Kidney epithelial cell (primary cell): ENCODE measurements at regions not wholly inside any gene's neighbourhood (a gene's known extent, or its start where the extent isn't known, plus 50 kb on each side); places are given as distances from the start of the nearest gene placed in this dataset.

ENCODE experiments used
- DNase-seq: peaks from one replicate; pipeline ENCODE4 v3.0.0-alpha.2; 2010; ENCODE audit warnings: low read depth
- H3K27me3 ChIP-seq: 2 replicates; pipeline ENCODE4 v1.6.0; 2011; ENCODE audit warnings: low read length; ENCODE audit not compliant: control insufficient read depth, insufficient read depth
- H3K36me3 ChIP-seq: 2 replicates; pipeline ENCODE4 v1.5.1; 2011; ENCODE audit warnings: low read length; ENCODE audit not compliant: control insufficient read depth, insufficient read depth
- H3K4me3 ChIP-seq: 2 replicates; pipeline ENCODE4 v1.5.1; 2011; ENCODE audit warnings: low read depth, mild to moderate bottlenecking, control low read depth, low read length
- CTCF ChIP-seq: IDR thresholded peaks from 2 replicates; pipeline ENCODE4 v1.5.1; 2011; ENCODE audit warnings: mild to moderate bottlenecking, moderate library complexity, low read length, control low read depth, inconsistent platforms; ENCODE audit not compliant: insufficient read depth, poor library complexity, severe bottlenecking

GRCh38 chr11:26859416-26859815, 134.5 kb upstream of the FIBIN start:
- H3K27me3 ChIP-seq = no peaks in the 10 kb centered on the region
- TF ChIP-seq CTCF = no peak
- no peak overlapping the region for H3K4me3 ChIP-seq
- H3K36me3 ChIP-seq = no peaks in the 10 kb centered on the region
- no peak for DNase-seq

DNA sequence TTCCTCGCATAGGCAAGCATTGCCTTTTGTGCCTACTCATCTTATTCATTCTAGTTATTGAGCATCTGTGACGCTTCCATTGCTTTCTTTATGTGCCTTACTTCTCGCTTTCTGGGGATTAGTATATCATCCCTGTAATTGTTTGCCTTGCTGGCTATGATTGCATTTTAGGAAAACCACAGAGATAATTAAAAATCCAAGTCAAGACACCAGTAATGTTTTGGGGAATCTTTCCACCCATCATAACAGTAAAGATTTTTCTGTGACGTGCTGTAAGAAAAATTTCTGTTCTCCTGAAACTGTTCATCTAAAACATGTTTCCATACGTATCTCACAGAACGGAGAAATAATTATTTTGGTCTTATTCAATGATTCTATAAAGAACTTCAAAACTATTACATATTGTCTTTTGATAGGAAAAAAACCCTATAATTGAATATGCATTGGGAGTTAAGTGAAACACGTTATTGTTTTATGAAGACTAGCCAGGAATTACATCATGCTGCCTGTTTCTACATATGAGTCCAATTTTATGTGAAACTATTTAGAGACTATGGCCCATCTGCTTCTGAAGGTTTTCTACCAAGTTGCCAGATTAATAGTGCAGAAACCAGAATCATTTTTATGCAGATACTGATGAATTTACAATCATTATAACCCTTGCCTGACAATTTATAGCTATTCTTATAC, 133.7 kb upstream of the FIBIN start:
- no peak for TF ChIP-seq CTCF
- no peaks in the 10 kb centered on the region for H3K36me3 ChIP-seq
- H3K4me3 ChIP-seq = no peak overlapping the region

DNA sequence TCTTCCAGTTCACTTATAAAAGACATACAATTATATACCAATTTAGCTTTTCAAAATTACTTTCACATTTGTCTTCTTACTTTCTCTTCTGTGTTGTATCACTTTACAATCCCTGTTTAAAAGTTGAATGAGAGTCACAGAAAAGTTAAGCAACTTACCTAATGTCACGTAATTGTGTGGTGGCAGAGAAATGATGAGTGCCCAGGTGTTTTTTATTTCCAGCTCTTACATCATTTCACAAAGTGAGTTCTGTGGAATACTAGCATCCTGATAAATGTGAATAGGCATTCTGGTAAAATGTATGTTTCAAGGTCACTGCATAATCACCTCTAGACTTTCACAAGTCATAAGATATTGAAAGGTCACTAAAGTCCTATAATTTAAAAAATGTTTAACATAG, 133.0 kb upstream of the FIBIN start:
- TF ChIP-seq CTCF = no peak
- no peak for DNase-seq
- no peaks in the 10 kb centered on the region for H3K36me3 ChIP-seq
- no peaks in the 10 kb centered on the region for H3K27me3 ChIP-seq
- H3K4me3 ChIP-seq = no peak overlapping the region

More for the DNA sequence above, 133.7 kb upstream of the FIBIN start:
- H3K27me3 ChIP-seq = no peaks in the 10 kb centered on the region
- no peak for DNase-seq

GRCh38 chr11:26862801-26863200, 131.1 kb upstream of the FIBIN start:
- DNase-seq = no peak
- H3K4me3 ChIP-seq = no peak overlapping the region
- no peak for TF ChIP-seq CTCF
- H3K27me3 ChIP-seq = no peaks in the 10 kb centered on the region
- no peaks in the 10 kb centered on the region for H3K36me3 ChIP-seq

- DNase-seq = no peak
- no peaks in the 10 kb centered on the region for H3K27me3 ChIP-seq
- no peaks in the 10 kb centered on the region for H3K36me3 ChIP-seq
- no peak overlapping the region for H3K4me3 ChIP-seq
- TF ChIP-seq CTCF = no peak
Observed at GRCh38 chr11:26865703-26866102, 128.2 kb upstream of the FIBIN start.

DNA sequence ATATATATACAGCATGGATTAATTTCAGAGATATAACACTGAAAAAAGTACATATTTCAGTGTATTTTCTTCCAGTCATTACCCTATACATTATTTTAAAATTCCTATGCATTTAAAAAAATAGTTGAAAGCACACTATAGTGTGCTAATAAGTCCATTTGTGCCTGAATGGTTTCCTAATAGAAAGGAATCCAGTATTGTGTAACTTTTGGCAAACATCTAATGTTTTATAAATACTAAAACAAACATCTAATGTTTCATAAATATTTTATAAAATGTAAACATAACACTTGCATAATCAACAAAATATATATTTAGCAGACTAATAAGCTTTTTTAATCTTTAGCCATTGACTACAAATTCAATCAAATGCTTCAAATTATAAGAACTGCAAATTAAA, 126.6 kb upstream of the FIBIN start:
- TF ChIP-seq CTCF = no peak
- no peaks in the 10 kb centered on the region for H3K27me3 ChIP-seq
- no peak for DNase-seq

More for the DNA sequence above, 126.6 kb upstream of the FIBIN start:
- H3K4me3 ChIP-seq = no peak overlapping the region
- H3K36me3 ChIP-seq = no peaks in the 10 kb centered on the region
